GM21825 (cell line): ENCODE measurements at regions not wholly inside any gene's neighbourhood (a gene's known extent, or its start where the extent isn't known, plus 50 kb on each side); places are given as distances from the start of the nearest gene placed in this dataset.
A peak's percentile ranks its signal among the peaks of the same experiment; 100 is the strongest.

Experiments
- ATAC-seq: cut with Tn5 transposase; IDR thresholded peaks from one replicate; pipeline ENCODE4 v1.9.1; 2021; ENCODE audit warnings: mild to moderate bottlenecking, moderate library complexity; ENCODE audit not compliant: unreplicated experiment

- no peak for ATAC-seq
Measured at GRCh38 chr5:107154593-107154992, 516.1 kb downstream of the EFNA5 start.

- ATAC-seq, result no peak
Measured at GRCh38 chr5:107153283-107153682, 517.5 kb downstream of the EFNA5 start.

- peak; percentile 77 for ATAC-seq
Measured at GRCh38 chr5:107149243-107150005, 521.3 kb downstream of the EFNA5 start.

- no peak for ATAC-seq
Measured at GRCh38 chr5:107147589-107147988, 523.1 kb downstream of the EFNA5 start.

GRCh38 chr5:107146901-107147300 is 523.8 kb downstream of the EFNA5 start:
- ATAC-seq, result no peak

- ATAC-seq, result no peak
Measured at GRCh38 chr5:107135391-107135790, 535.3 kb downstream of the EFNA5 start.

- ATAC-seq, result no peak
Measured at GRCh38 chr5:107134931-107135330, 535.8 kb downstream of the EFNA5 start.

- no peak for ATAC-seq
Measured at GRCh38 chr5:107129051-107129450, 541.7 kb downstream of the EFNA5 start.

- ATAC-seq, result no peak
Measured at GRCh38 chr5:107127878-107128277, 542.9 kb downstream of the EFNA5 start.

GRCh38 chr5:107126341-107126740 is 544.4 kb downstream of the EFNA5 start:
- no peak for ATAC-seq

GRCh38 chr5:107124376-107124775 is 546.4 kb downstream of the EFNA5 start:
- ATAC-seq, result no peak

GRCh38 chr5:107123014-107123413 is 547.7 kb downstream of the EFNA5 start:
- ATAC-seq, result no peak

GRCh38 chr5:107121793-107122519 is 548.8 kb downstream of the EFNA5 start:
- no peak for ATAC-seq

- no peak for ATAC-seq
Measured at GRCh38 chr5:107119656-107120055, 551.1 kb downstream of the EFNA5 start.

GRCh38 chr5:107118184-107119019 is 552.3 kb downstream of the EFNA5 start:
- ATAC-seq, result no peak

GRCh38 chr5:107112216-107112615 is 558.5 kb downstream of the EFNA5 start:
- ATAC-seq, result no peak

- no peak for ATAC-seq
Measured at GRCh38 chr5:107104040-107104995, 566.4 kb downstream of the EFNA5 start.

- no peak for ATAC-seq
Measured at GRCh38 chr5:107103522-107103921, 567.2 kb downstream of the EFNA5 start.

GRCh38 chr5:107100121-107100520 is 570.6 kb downstream of the EFNA5 start:
- no peak for ATAC-seq

GRCh38 chr5:107099506-107099905 is 571.2 kb downstream of the EFNA5 start:
- no peak for ATAC-seq
